GM12891 (cell line): ENCODE measurements at regions not wholly inside any gene's neighbourhood (a gene's known extent, or its start where the extent isn't known, plus 50 kb on each side); places are given as distances from the start of the nearest gene placed in this dataset.

Experiments used
- DNase-seq: peaks from one replicate; pipeline ENCODE4 v3.0.0; 2011; ENCODE audit warnings: low spot score; ENCODE audit not compliant: insufficient read length
- FAIRE-seq: peaks from 2 replicates; lab custom pipeline; 2011; peaks lifted over from hg19 to GRCh38; lab: Jason Lieb, UNC
- PAX5 ChIP-seq: IDR thresholded peaks from 2 replicates; pipeline ENCODE4 v1.6.1; 2011; ENCODE audit warnings: low read length, moderate library complexity, mild to moderate bottlenecking; ENCODE audit not compliant: insufficient read depth, severe bottlenecking
- POLR2A ChIP-seq: IDR thresholded peaks from 2 replicates; pipeline ENCODE4 v1.6.1; 2011; ENCODE audit warnings: low read depth, low read length, control low read depth
- POLR2AphosphoS5 ChIP-seq: IDR thresholded peaks from 2 replicates; pipeline ENCODE4 v1.6.1; 2011; ENCODE audit warnings: low read depth, low read length, control low read depth
- POU2F2 ChIP-seq: IDR thresholded peaks from 2 replicates; pipeline ENCODE4 v1.6.1; 2011; ENCODE audit warnings: low read depth, mild to moderate bottlenecking, control low read depth, low read length, moderate library complexity
- SPI1 ChIP-seq: IDR thresholded peaks from 2 replicates; pipeline ENCODE4 v1.6.1; 2011; ENCODE audit warnings: low read depth, low read length, control low read depth
- TAF1 ChIP-seq: IDR thresholded peaks from 2 replicates; pipeline ENCODE4 v1.6.1; 2011; ENCODE audit warnings: low read depth, low read length, control low read depth

GRCh38 chr6:90450268-90450953 lies 136.5 kb downstream of the MAP3K7 start:
- DNase-seq (no peak), FAIRE-seq (no peak)
- TF ChIP-seq POLR2AphosphoS5 (no peak), TAF1 (no peak), SPI1 (no peak), POU2F2 (no peak), POLR2A (no peak), PAX5 (no peak)

GRCh38 chr6:90449311-90449710 lies 137.6 kb downstream of the MAP3K7 start:
- TF ChIP-seq POLR2A (no peak), TAF1 (no peak), POLR2AphosphoS5 (no peak), POU2F2 (no peak), SPI1 (no peak), PAX5 (no peak)
- DNase-seq (no peak), FAIRE-seq (no peak)

DNA sequence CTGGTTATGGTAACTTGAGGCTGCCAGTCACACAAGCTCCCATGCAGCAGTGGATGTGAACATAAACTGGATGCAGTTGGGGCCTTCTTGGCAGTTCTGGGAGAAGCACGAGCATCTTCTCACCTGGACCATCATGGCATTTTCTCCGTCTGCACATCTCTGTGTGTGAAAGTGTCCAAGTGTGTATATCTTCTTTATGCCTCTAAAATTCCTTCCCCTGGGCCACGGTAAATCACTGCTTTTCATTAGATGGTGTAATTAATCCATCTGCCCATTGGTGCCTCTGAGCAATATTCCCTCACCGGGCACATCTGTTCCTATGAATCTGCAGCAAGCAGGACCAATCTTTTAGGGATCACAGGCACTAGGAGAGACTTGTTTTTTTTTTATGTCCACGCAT lies 138.0 kb downstream of the MAP3K7 start:
- no peak for TF ChIP-seq POU2F2
- TF ChIP-seq SPI1, result no peak
- no peak for TF ChIP-seq POLR2AphosphoS5
- TF ChIP-seq PAX5, result no peak
- TF ChIP-seq POLR2A, result no peak
- TF ChIP-seq TAF1, result no peak
- no peak for FAIRE-seq
- DNase-seq, result no peak

GRCh38 chr6:90446164-90446563 lies 140.7 kb downstream of the MAP3K7 start:
- DNase-seq (no peak), FAIRE-seq (no peak)
- TF ChIP-seq TAF1 (no peak), PAX5 (no peak), POLR2A (no peak), POU2F2 (no peak), SPI1 (no peak), POLR2AphosphoS5 (no peak)

GRCh38 chr6:90445533-90446108 lies 141.3 kb downstream of the MAP3K7 start:
- TF ChIP-seq PAX5 (no peak), POU2F2 (no peak), SPI1 (no peak), TAF1 (no peak), POLR2A (no peak), POLR2AphosphoS5 (no peak)
- FAIRE-seq (no peak), DNase-seq (no peak)

DNA sequence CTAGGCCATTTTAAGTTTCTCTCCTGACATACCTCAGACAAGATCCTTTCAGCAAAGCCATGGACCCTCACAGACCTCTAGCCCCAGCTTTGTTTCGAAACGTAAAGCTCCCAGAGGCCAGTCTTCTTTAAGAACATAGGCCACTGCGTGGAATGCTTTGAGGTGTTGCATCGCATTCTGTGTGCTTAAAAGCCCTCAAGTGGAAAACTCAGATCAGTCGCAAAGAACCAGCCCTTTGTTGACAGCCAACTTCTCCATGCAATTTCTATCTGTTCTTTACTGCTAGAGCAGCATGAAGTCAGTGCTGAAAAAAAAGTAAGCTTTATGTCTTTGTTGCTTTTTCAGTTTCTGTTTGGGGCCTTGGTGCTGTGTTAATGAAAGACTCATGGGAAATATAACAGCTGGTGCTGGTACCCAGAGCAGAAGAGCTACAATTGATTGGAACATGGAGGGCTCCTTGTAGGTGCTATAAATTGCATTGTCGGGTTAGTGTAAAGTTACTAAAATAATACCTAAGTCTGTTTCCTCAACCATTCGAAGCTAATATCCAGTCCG lies 142.6 kb downstream of the MAP3K7 start:
- FAIRE-seq (no peak), DNase-seq (no peak)
- no peak for TF ChIP-seq PAX5
- no peak for TF ChIP-seq TAF1
- TF ChIP-seq POLR2A, result no peak
- no peak for TF ChIP-seq POU2F2
- TF ChIP-seq POLR2AphosphoS5, result no peak
- no peak for TF ChIP-seq SPI1

- TF ChIP-seq POU2F2, result no peak
- no peak for TF ChIP-seq POLR2A
- TF ChIP-seq POLR2AphosphoS5, result no peak
- TF ChIP-seq PAX5, result no peak
- no peak for TF ChIP-seq SPI1
- no peak for TF ChIP-seq TAF1
- no peak for FAIRE-seq
These were observed 144.5 kb downstream of the MAP3K7 start for GRCh38 chr6:90442366-90442765.

DNA sequence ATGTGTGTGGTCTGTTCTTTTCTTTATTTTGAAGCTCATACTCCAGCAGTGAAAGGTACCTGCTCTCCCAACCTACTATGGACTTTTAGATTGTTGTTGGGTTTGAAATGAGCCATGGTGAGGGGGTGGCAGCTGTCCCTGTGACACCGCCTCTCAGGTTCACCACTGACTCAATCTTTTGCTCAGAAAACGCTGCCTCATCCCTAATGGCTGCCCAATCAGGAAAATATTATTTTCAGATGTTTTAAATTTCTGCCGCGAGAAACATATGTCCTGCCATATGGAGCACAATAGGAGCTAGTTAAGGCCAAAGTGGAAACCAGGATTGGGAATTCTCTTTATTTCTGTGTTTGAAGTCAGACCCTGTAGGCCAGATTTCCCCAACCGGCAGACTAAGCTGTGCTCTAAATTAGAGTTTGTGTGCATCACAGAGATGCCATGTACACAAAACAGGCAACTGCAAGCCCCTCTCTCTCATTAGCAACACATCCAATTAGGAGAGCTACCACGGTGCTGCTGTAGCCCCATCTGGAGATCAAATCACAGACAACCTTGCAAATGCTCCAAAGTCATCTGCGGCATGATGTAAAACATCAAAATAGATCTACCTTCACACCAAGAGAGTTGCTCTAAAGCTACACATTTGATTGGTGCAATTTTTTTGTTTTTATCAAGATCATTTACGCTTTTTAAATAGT lies 144.1 kb upstream of the BACH2 start:
- TF ChIP-seq PAX5, result no peak
- no peak for TF ChIP-seq SPI1
- no peak for FAIRE-seq
- DNase-seq, result no peak

More at GRCh38 chr6:90442366-90442765, 144.5 kb downstream of the MAP3K7 start:
- DNase-seq, result no peak

- no peak for TF ChIP-seq POLR2AphosphoS5
- DNase-seq (no peak), FAIRE-seq (no peak)
These were observed 142.9 kb upstream of the BACH2 start for GRCh38 chr6:90439586-90439985.

- TF ChIP-seq POU2F2, result no peak
- TF ChIP-seq POLR2AphosphoS5, result no peak
- no peak for TF ChIP-seq SPI1
- TF ChIP-seq POLR2A, result no peak
- FAIRE-seq, result no peak
- DNase-seq, result no peak
These were observed 139.8 kb upstream of the BACH2 start for GRCh38 chr6:90436403-90436802.
